Ascending aorta (tissue), 2 donors: ENCODE measurements at regions not wholly inside any gene's neighbourhood (a gene's known extent, or its start where the extent isn't known, plus 50 kb on each side); places are given as distances from the start of the nearest gene placed in this dataset.

Experiments used
- DNase-seq, 2 donors: peaks; one replicate each; pipeline ENCODE4 v3.0.0-alpha.2; 2019; ENCODE audit warnings: low spot score in 2 of 2
- H3K27ac ChIP-seq, 2 donors: fragments of 200-600 bp; sonication (generic); one replicate each; pipeline ENCODE4 v1.5.1; 2016 to 2017; ENCODE audit warnings: mild to moderate bottlenecking in 1 of 2
- H3K27me3 ChIP-seq: fragments of 200-600 bp; sonication (generic); one replicate; pipeline ENCODE4 v1.5.1; 2017
- H3K36me3 ChIP-seq, 2 donors: fragments of 200-600 bp; sonication (generic); one replicate each; pipeline ENCODE4 v1.5.1; 2016
- H3K4me1 ChIP-seq, 2 donors: fragments of 200-600 bp; sonication (generic); one replicate each; pipeline ENCODE4 v1.5.1; 2016 to 2017; ENCODE audit warnings: mild to moderate bottlenecking in 1 of 2
- H3K4me3 ChIP-seq, 2 donors: fragments of 200-600 bp; sonication (generic); one replicate each; pipeline ENCODE4 v1.5.1; 2016 to 2017; ENCODE audit warnings: mild to moderate bottlenecking in 1 of 2
- H3K9me3 ChIP-seq, 2 donors: fragments of 200-600 bp; sonication (generic); one replicate each; pipeline ENCODE4 v1.5.1; 2016
- CTCF ChIP-seq, 3 experiments: fragments of 200-600 bp in 2 of 3; fragments of 450-650 bp in 1 of 3; sonication (generic) in 2 of 3; IDR thresholded peaks; one replicate each; pipeline ENCODE4 v1.5.1; 2016 to 2019; ENCODE audit warnings: antibody characterized with exemption in 3 of 3, mild to moderate bottlenecking in 1 of 3, moderate library complexity in 1 of 3
- intact Hi-C: fragments of 100-400 bp; cut with DNase I; formaldehyde crosslinking; loops from one replicate; pipeline ENCODE4 v1.15.1; 2023

DNA sequence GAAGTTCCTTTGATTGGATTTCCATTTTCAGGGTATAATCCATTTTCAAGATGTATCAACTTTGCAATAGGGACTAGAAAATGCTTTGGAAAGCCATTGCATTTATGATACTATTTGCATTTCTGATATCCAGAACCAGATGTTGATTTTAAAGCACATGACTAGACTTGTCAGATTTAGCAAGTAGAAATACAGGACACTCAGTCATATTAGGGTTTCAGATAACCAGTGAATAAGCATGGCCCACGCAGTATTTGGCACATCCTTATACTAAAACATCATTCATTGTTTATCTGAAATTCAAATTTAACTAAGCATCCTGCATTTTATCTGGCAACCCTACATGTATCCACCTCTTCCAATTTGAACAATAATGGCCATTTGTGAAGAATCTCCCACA, 113.3 kb upstream of the DPT start:
- no peak for DNase-seq
- no peaks in the 10 kb centered on the region for H3K36me3 ChIP-seq
- intact Hi-C loops, result no loop called here
- H3K9me3 ChIP-seq, result no peaks in the 10 kb centered on the region
- no peaks in the 10 kb centered on the region for H3K27me3 ChIP-seq
- no peak for TF ChIP-seq CTCF (IDR thresholded peaks at IDR 0.05)
- no peak overlapping the region for H3K4me3 ChIP-seq
- H3K27ac ChIP-seq, result no peak overlapping the region
- no peaks in the 10 kb centered on the region for H3K4me1 ChIP-seq

DNA sequence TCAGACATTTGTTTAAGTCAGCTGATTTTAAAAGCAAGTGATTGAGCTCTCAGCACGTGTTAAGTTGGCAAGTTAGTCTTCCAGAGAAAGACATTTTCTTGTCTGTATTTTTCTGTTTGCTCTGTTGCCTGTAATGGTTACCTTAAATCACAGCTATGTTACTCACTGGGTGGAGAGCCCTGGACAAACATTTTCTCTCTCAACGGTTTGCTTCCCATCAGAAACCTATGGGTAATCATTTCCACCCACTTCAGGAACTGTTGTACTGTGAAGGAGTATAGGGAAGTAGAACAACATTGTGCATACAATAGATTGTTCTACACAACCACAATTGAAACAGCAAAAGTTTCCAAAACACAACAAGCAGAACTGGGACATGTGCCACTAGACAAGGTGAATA, 113.9 kb upstream of the DPT start:
- H3K27ac ChIP-seq, result no peak overlapping the region
- DNase-seq, result no peak
- no peaks in the 10 kb centered on the region for H3K36me3 ChIP-seq
- H3K27me3 ChIP-seq, result no peaks in the 10 kb centered on the region
- H3K4me1 ChIP-seq, result no peaks in the 10 kb centered on the region
- no peak for TF ChIP-seq CTCF (IDR thresholded peaks at IDR 0.05)
- H3K9me3 ChIP-seq, result no peaks in the 10 kb centered on the region
- intact Hi-C loops, result no loop called here
- H3K4me3 ChIP-seq, result no peak overlapping the region

GRCh38 chr1:168843401-168843800, 114.4 kb upstream of the DPT start:
- TF ChIP-seq CTCF (IDR thresholded peaks at IDR 0.05), result no peak
- H3K27ac ChIP-seq, result no peak overlapping the region
- no peaks in the 10 kb centered on the region for H3K36me3 ChIP-seq
- intact Hi-C loops, result no loop called here
- no peaks in the 10 kb centered on the region for H3K9me3 ChIP-seq
- no peaks in the 10 kb centered on the region for H3K4me1 ChIP-seq
- no peak overlapping the region for H3K4me3 ChIP-seq
- H3K27me3 ChIP-seq, result no peaks in the 10 kb centered on the region
- DNase-seq, result no peak

- Histone ChIP-seq H3K36me3 (no peaks in the 10 kb centered on the region), H3K4me3 (no peak overlapping the region), H3K4me1 (no peaks in the 10 kb centered on the region), H3K9me3 (no peaks in the 10 kb centered on the region), H3K27ac (no peak overlapping the region), H3K27me3 (no peaks in the 10 kb centered on the region)
- intact Hi-C loops, result no loop called here
- no peak for DNase-seq
- no peak for TF ChIP-seq CTCF (IDR thresholded peaks at IDR 0.05)
Observed at GRCh38 chr1:168843950-168844349, 114.9 kb upstream of the DPT start.

DNA sequence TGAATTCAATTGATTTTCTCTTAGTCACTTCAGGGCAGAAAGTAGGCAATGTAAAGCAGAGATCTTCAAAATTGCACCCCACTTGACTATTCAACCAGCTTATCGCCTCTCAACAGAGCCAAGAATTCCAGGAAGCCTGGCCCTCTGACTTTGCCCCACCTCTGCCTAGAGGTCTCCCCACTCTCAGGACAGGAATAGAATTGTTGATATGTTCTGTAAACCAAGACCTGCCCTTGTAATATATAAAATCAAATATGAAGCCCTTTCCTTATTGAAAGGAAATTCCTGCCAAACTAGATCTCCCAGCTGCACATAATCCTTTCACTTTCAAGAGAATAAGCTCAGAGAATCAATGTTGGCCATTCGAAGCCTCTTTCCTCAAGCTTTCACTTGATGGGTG, 116.1 kb upstream of the DPT start:
- intact Hi-C loops, result no loop called here
- Histone ChIP-seq H3K4me3 (no peak overlapping the region), H3K4me1 (no peaks in the 10 kb centered on the region), H3K27ac (no peak overlapping the region), H3K27me3 (no peaks in the 10 kb centered on the region), H3K36me3 (no peaks in the 10 kb centered on the region), H3K9me3 (no peaks in the 10 kb centered on the region)
- TF ChIP-seq CTCF (IDR thresholded peaks at IDR 0.05), result no peak
- no peak for DNase-seq

DNA sequence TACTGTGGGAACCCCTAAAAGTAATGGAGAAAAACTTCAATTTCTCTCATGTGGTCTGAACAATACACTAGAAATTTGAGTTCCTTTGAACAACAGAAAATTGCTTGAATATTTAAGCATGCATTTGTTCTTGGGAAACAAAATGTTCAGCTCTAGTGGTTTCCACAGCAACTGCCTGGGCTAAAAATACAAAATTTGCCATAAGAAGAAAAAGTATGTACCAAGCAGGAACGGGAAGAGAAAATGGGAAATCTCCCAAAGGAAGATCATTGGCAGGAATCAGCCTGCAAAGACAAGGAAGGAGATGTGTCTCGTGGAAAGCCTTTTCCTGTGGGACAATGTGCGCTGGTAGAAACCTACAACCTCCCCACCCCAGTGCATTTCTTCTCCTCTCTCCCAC, 119.0 kb upstream of the DPT start:
- Histone ChIP-seq H3K27me3 (no peaks in the 10 kb centered on the region), H3K4me3 (no peak overlapping the region), H3K4me1 (no peaks in the 10 kb centered on the region), H3K9me3 (peaks cover 0 to 3% of the 10 kb centered on the region in 2 donors), H3K36me3 (no peaks in the 10 kb centered on the region), H3K27ac (no peak overlapping the region)
- DNase-seq, result no peak
- no peak for TF ChIP-seq CTCF (IDR thresholded peaks at IDR 0.05)
- intact Hi-C loops, result no loop called here
